CD8-positive, alpha-beta memory T cell (primary cell): ENCODE measurements at regions not wholly inside any gene's neighbourhood (a gene's known extent, or its start where the extent isn't known, plus 50 kb on each side); places are given as distances from the start of the nearest gene placed in this dataset.

Experiments
- CTCF ChIA-PET: fragments of 350-600 bp; sonication (Branson Sonifier 250); formaldehyde crosslinking; loops from one replicate; lab custom pipeline; 2021; ENCODE audit warnings: antibody characterized with exemption; lab: Charles Lee
- POLR2A ChIA-PET: fragments of 350-600 bp; sonication (Branson Sonifier 250); formaldehyde crosslinking; loops from one replicate; lab custom pipeline; 2021; ENCODE audit warnings: antibody characterized with exemption; lab: Charles Lee
- DNase-seq, 5 donors: peaks; one replicate each; pipeline versions ENCODE4 v3.0.0 to v3.0.0-alpha.2; 2020 to 2022; ENCODE audit warnings: mixed read lengths in 1 of 5
- H3K27ac ChIP-seq: one replicate; pipeline ENCODE4 v1.7.0; 2013; ENCODE audit warnings: low read depth, mild to moderate bottlenecking, low read length, moderate library complexity
- H3K27me3 ChIP-seq: 2 replicates; pipeline ENCODE4 v1.7.0; 2013; ENCODE audit warnings: low read length, mild to moderate bottlenecking; ENCODE audit not compliant: insufficient read depth, poor library complexity, severe bottlenecking
- H3K36me3 ChIP-seq: 2 replicates; pipeline ENCODE4 v1.7.0; 2013; ENCODE audit warnings: mild to moderate bottlenecking, low read length, moderate library complexity; ENCODE audit not compliant: insufficient read depth
- H3K4me1 ChIP-seq: 2 replicates; pipeline ENCODE4 v1.7.0; 2013; ENCODE audit warnings: mild to moderate bottlenecking, low read length, moderate library complexity; ENCODE audit not compliant: insufficient read depth
- H3K4me3 ChIP-seq: 2 replicates; pipeline ENCODE4 v1.7.0; 2013; ENCODE audit warnings: mild to moderate bottlenecking, low read length
- H3K9me3 ChIP-seq: 2 replicates; pipeline ENCODE4 v1.7.0; 2013; ENCODE audit warnings: mild to moderate bottlenecking, low read length
- H3K27ac Mint-ChIP-seq, 8 donors: one replicate each; pipeline ENCODE4 v1.8.0; 2020 to 2021; ENCODE audit warnings: mixed read lengths in 8 of 8, mild to moderate bottlenecking in 6 of 8, inconsistent platforms in 3 of 8, moderate library complexity in 3 of 8
- H3K27me3 Mint-ChIP-seq, 2 donors: one replicate each; pipeline ENCODE4 v1.8.0; 2020 to 2021; ENCODE audit warnings: mixed read lengths in 2 of 2, mild to moderate bottlenecking in 1 of 2, moderate library complexity in 1 of 2
- H3K36me3 Mint-ChIP-seq, 3 donors: one replicate each; pipeline ENCODE4 v1.8.0; 2020 to 2021; ENCODE audit warnings: mixed read lengths in 3 of 3, inconsistent platforms in 1 of 3, mild to moderate bottlenecking in 1 of 3
- H3K4me1 Mint-ChIP-seq, 3 donors: one replicate each; pipeline ENCODE4 v1.8.0; 2020 to 2021; ENCODE audit warnings: mixed read lengths in 3 of 3, inconsistent platforms in 1 of 3, mild to moderate bottlenecking in 1 of 3
- H3K4me3 Mint-ChIP-seq, 7 donors: one replicate each; pipeline ENCODE4 v1.8.0; 2020 to 2021; ENCODE audit warnings: mixed read lengths in 7 of 7, mild to moderate bottlenecking in 6 of 7, moderate library complexity in 4 of 7, inconsistent platforms in 2 of 7
- H3K9me3 Mint-ChIP-seq, 5 donors: one replicate each; pipeline ENCODE4 v1.8.0; 2020 to 2022; ENCODE audit warnings: mixed read lengths in 5 of 5, mild to moderate bottlenecking in 3 of 5, moderate library complexity in 2 of 5, inconsistent platforms in 1 of 5

DNA sequence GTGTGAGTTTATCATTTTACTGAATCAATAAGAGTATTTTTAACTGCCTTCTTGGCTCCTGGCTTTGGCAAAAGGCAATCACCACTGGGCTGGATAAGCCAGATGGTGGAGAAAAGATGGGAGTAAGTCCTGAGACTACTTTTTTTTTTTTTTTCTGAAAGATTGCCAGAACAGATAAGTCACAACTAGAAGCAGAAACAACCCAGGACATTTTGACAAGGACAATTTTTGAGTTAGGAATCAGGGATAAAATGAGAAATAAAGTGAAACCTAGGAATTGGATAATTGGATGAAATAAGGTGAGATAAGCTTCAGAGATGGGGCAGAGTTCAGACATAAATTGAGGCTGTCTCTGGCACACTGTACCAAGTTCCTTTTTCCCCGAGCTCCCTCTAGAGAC, 471.0 kb downstream of the KLHL13 start:
- Mint-ChIP-seq H3K9me3 (peaks cover 0 to 6% (median 0%) of the 10 kb centered on the region in 5 donors), H3K27me3 (no peaks in the 10 kb centered on the region)
- POLR2A ChIA-PET = no interaction called here

DNA sequence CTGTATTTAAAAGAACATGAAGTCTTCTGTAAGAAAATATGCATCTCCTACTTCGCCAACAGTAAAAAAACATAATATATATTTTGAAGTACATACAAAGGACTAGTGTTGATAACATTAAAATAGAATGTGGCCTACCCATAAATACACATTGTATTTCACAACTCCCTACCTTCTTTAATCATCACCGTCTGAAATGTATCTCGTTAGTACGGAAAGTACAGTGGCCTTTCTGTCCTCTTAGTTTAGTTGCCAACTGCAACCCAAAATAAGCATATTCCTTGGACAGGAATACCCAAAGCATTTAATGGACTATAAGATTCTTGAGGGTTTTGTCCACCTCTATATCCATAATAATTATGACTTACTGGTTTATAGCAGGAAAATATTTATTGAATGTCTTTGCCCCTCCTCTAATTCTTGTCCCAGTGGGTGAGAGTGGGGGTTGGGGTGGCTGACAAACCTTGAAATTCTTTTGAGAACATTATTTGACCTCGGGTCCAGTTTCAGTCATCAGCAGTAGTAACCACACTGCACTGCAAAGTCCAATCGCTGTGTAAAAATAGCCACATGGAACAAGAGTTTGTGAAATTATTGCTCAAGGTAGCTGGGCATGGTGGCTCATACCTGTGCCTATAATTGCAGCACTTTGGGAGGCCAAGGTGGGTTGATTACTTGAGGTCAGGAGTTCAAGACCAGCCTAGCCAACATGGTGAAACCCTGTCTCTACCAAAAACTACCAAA, 474.5 kb downstream of the KLHL13 start:
- H3K4me1 ChIP-seq = no peaks in the 10 kb centered on the region
- H3K4me1 Mint-ChIP-seq = no peaks in the 10 kb centered on the region
- DNase-seq = no peak
- no peak overlapping the region for H3K27ac ChIP-seq
- no peaks in the 10 kb centered on the region for H3K9me3 Mint-ChIP-seq
- H3K36me3 Mint-ChIP-seq = no peaks in the 10 kb centered on the region
- no peak overlapping the region for H3K27ac Mint-ChIP-seq
- no peak overlapping the region for H3K4me3 ChIP-seq
- H3K27me3 Mint-ChIP-seq = no peaks in the 10 kb centered on the region
- ChIA-PET CTCF (no interaction called here), POLR2A (no interaction called here)
- H3K4me3 Mint-ChIP-seq = no peak overlapping the region
- no peaks in the 10 kb centered on the region for H3K27me3 ChIP-seq
- no peaks in the 10 kb centered on the region for H3K9me3 ChIP-seq
- H3K36me3 ChIP-seq = no peaks in the 10 kb centered on the region

More for the DNA sequence above, 471.0 kb downstream of the KLHL13 start:
- Mint-ChIP-seq H3K27ac (no peak overlapping the region), H3K4me3 (no peak overlapping the region), H3K36me3 (no peaks in the 10 kb centered on the region), H3K4me1 (no peaks in the 10 kb centered on the region)
- Histone ChIP-seq H3K9me3 (no peaks in the 10 kb centered on the region), H3K4me3 (no peak overlapping the region), H3K36me3 (no peaks in the 10 kb centered on the region), H3K27ac (no peak overlapping the region), H3K4me1 (no peaks in the 10 kb centered on the region), H3K27me3 (no peaks in the 10 kb centered on the region)
- DNase-seq = no peak
- CTCF ChIA-PET = no interaction called here

DNA sequence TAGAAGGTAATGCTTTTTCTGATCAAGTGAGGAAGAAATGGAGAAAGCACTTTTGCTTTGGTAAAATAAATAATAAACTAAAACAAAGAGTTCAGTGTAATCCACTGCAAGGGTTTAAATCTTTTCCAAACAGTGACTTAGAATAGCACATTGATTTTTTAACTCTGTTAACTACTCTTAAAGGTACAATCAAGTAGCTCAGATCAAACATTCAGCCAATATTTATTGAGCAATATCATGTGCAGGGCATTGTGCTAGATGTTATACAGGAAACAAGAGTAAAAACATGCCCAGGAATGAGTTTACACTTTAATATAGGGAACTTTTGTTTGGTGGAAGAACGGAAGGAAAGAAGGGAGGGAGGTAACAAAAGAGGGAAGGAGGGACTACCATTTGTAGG, 479.8 kb downstream of the KLHL13 start:
- POLR2A ChIA-PET = no interaction called here
- Histone ChIP-seq H3K4me1 (no peaks in the 10 kb centered on the region), H3K4me3 (no peak overlapping the region), H3K27ac (no peak overlapping the region), H3K9me3 (no peaks in the 10 kb centered on the region), H3K36me3 (no peaks in the 10 kb centered on the region), H3K27me3 (no peaks in the 10 kb centered on the region)
- Mint-ChIP-seq H3K4me1 (no peaks in the 10 kb centered on the region), H3K27ac (no peak overlapping the region), H3K36me3 (no peaks in the 10 kb centered on the region), H3K9me3 (peaks cover 0 to 3% (median 0%) of the 10 kb centered on the region in 5 donors), H3K4me3 (no peak overlapping the region), H3K27me3 (no peaks in the 10 kb centered on the region)
- CTCF ChIA-PET = no interaction called here
- DNase-seq = no peak

DNA sequence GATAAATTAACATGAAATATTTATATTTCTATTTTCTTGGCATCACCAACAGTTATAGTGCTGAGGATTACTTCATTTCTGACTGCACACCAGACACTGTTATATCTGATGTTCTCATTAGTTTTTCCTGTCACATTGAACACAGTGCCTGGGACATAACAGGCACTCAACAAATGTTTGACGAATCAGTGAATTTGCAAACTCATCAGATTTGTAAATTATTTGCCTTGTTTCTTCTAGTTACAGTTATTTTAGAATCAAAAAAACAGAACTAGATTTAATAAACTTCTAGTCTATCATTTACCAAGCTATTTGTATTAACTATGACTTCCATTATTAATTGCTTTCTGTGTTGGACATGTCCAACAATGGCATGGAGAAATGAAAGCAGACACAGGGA, 483.3 kb downstream of the KLHL13 start:
- H3K4me1 Mint-ChIP-seq = no peaks in the 10 kb centered on the region
- H3K4me3 ChIP-seq = no peak overlapping the region
- H3K36me3 ChIP-seq = no peaks in the 10 kb centered on the region
- H3K27me3 ChIP-seq = no peaks in the 10 kb centered on the region
- no peak overlapping the region for H3K4me3 Mint-ChIP-seq
- H3K4me1 ChIP-seq = no peaks in the 10 kb centered on the region
- H3K36me3 Mint-ChIP-seq = no peaks in the 10 kb centered on the region
- H3K27ac Mint-ChIP-seq = no peak overlapping the region
- H3K27ac ChIP-seq = no peak overlapping the region
- H3K27me3 Mint-ChIP-seq = no peaks in the 10 kb centered on the region
- CTCF ChIA-PET = no interaction called here
- peaks cover 0 to 3% (median 0%) of the 10 kb centered on the region in 5 donors for H3K9me3 Mint-ChIP-seq
- DNase-seq = no peak
- POLR2A ChIA-PET = no interaction called here
- H3K9me3 ChIP-seq = no peaks in the 10 kb centered on the region

DNA sequence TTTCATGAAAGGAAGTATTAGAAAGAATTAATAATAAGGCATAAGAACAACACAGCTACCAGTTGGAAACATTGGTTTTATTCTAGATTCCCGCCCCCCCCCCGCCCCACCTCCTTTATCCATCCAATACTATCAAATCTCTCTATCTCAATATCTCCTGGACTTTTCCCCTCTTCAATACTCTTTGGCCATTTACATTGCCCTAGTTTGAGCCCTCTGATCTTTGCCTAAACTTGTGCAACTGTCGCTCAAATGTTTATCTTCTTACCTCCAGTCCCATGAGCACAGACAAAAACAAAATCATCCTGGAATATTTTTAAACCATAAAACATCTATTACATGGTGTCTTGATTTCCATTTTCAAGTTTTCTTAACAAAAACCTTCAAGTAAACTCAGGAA, 488.2 kb downstream of the KLHL13 start:
- ChIA-PET CTCF (no interaction called here), POLR2A (no interaction called here)
- H3K27me3 Mint-ChIP-seq = no peaks in the 10 kb centered on the region
- H3K4me1 ChIP-seq = no peaks in the 10 kb centered on the region
- peaks cover 0 to 3% (median 2%) of the 10 kb centered on the region in 5 donors for H3K9me3 Mint-ChIP-seq
- no peak for DNase-seq
- no peaks in the 10 kb centered on the region for H3K27me3 ChIP-seq
- no peak overlapping the region for H3K4me3 Mint-ChIP-seq
- H3K36me3 ChIP-seq = no peaks in the 10 kb centered on the region
- no peak overlapping the region for H3K27ac ChIP-seq
- H3K4me3 ChIP-seq = no peak overlapping the region
- no peaks in the 10 kb centered on the region for H3K9me3 ChIP-seq
- no peak overlapping the region for H3K27ac Mint-ChIP-seq
- no peaks in the 10 kb centered on the region for H3K4me1 Mint-ChIP-seq
- no peaks in the 10 kb centered on the region for H3K36me3 Mint-ChIP-seq

DNA sequence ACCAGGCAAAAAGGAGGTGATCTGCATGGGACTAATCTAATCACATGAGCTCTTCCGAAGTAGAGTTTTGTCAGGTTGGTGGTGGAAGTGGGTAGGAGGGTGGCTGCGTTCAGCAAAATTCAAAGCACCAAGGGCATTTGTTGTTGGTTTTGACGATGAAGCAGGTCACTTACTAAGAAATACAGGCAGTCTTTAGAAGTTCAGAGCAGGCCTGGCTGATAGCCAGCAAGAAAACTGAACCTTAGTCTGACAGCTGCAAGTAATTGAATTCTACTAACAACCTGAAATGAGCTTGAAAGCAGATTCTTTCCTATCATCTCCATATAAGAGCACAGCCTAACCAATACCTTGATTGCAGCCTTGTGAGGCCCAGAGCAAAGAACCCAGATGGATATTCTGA, 505.8 kb downstream of the KLHL13 start:
- ChIA-PET CTCF (no interaction called here), POLR2A (no interaction called here)
- Mint-ChIP-seq H3K27ac (no peak overlapping the region), H3K36me3 (no peaks in the 10 kb centered on the region), H3K27me3 (no peaks in the 10 kb centered on the region), H3K4me3 (no peak overlapping the region), H3K4me1 (no peaks in the 10 kb centered on the region), H3K9me3 (peaks cover 0 to 3% (median 0%) of the 10 kb centered on the region in 5 donors)
- Histone ChIP-seq H3K9me3 (no peaks in the 10 kb centered on the region), H3K27ac (no peak overlapping the region), H3K36me3 (no peaks in the 10 kb centered on the region), H3K27me3 (no peaks in the 10 kb centered on the region), H3K4me3 (no peak overlapping the region), H3K4me1 (no peaks in the 10 kb centered on the region)
- DNase-seq = no peak

DNA sequence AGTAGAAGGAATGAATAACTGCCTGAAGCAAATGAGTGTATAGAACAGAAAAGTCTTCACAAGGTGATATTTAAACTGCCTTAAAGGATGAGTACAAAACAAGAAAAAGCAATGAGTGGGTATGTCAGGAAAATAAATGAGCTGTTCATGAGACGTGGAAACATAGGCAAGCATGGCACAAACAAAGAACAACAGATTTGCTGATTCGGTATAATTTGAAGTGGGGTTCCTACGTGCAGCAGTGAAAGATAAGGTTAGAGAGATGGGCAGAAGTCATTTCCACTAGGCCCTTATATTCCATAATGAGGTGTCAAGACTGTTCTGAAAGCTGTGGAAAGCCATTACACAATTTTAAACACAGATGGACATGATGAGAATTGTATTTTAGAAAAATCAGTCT, 506.6 kb downstream of the KLHL13 start:
- POLR2A ChIA-PET = no interaction called here
- no peaks in the 10 kb centered on the region for H3K4me1 ChIP-seq

DNA sequence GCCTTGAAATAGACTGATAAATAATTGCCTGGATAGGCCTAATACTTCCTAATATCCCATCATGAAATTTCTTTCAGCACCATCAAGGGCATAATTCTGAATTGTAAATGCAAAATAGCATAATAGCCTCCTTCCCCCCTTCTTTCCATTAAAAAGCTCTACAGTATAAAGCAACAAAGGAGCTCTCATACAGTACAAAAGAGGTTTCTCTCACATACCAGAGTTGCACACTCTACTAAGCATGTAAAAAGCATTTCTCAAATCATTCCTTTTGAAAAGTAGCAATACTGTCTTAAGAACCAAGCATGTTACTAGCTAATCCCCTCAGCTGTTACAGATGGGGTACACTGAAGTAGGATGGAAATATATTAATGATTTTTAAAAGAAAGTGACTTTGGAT, 509.0 kb downstream of the KLHL13 start:
- Mint-ChIP-seq H3K36me3 (no peaks in the 10 kb centered on the region), H3K4me1 (no peaks in the 10 kb centered on the region), H3K27me3 (no peaks in the 10 kb centered on the region), H3K9me3 (peaks cover 0 to 11% (median 7%) of the 10 kb centered on the region in 5 donors), H3K27ac (no peak overlapping the region), H3K4me3 (no peak overlapping the region)
- no peaks in the 10 kb centered on the region for H3K27me3 ChIP-seq
- H3K4me1 ChIP-seq = no peaks in the 10 kb centered on the region
- no peak overlapping the region for H3K4me3 ChIP-seq
- no peaks in the 10 kb centered on the region for H3K9me3 ChIP-seq
- H3K36me3 ChIP-seq = no peaks in the 10 kb centered on the region
- ChIA-PET CTCF (no interaction called here), POLR2A (no interaction called here)
- H3K27ac ChIP-seq = no peak overlapping the region
- no peak for DNase-seq

More for the DNA sequence above, 506.6 kb downstream of the KLHL13 start:
- no peaks in the 10 kb centered on the region for H3K27me3 ChIP-seq
- Mint-ChIP-seq H3K27me3 (no peaks in the 10 kb centered on the region), H3K27ac (no peak overlapping the region), H3K9me3 (peaks cover 0 to 3% (median 0%) of the 10 kb centered on the region in 5 donors), H3K36me3 (no peaks in the 10 kb centered on the region), H3K4me3 (no peak overlapping the region), H3K4me1 (no peaks in the 10 kb centered on the region)
- H3K9me3 ChIP-seq = no peaks in the 10 kb centered on the region
- H3K27ac ChIP-seq = no peak overlapping the region
- DNase-seq = no peak
- no peak overlapping the region for H3K4me3 ChIP-seq
- no peaks in the 10 kb centered on the region for H3K36me3 ChIP-seq
- CTCF ChIA-PET = no interaction called here
